Caco-2 (cell line): ENCODE measurements at regions not wholly inside any gene's neighbourhood (a gene's known extent, or its start where the extent isn't known, plus 50 kb on each side); places are given as distances from the start of the nearest gene placed in this dataset.

Experiments used
- BruUV-seq: library from RNA; stranded (reverse); fragments of 400-500 nt; replicated peaks from 2 replicates; lab custom pipeline; 2021; lab: Mats Ljungman, UMichigan
- CTCF ChIA-PET: fragments of 300-600 bp; sonication (Branson Sonifier 250); formaldehyde crosslinking; loops from one replicate; lab custom pipeline; 2022; ENCODE audit warnings: antibody characterized with exemption; lab: Charles Lee
- POLR2A ChIA-PET: fragments of 300-600 bp; sonication (Branson Sonifier 250); formaldehyde crosslinking; loops from one replicate; lab custom pipeline; 2022; ENCODE audit warnings: antibody characterized with exemption; lab: Charles Lee
- DNase-seq, 2 experiments: peaks; one replicate each; pipeline versions ENCODE4 v3.0.0 to v3.0.0-alpha.2; 2020 to 2022
- H3K27me3 ChIP-seq: replicated peaks from 2 replicates; pipeline ENCODE4 v1.6.0; 2011; ENCODE audit warnings: low read length; ENCODE audit not compliant: control insufficient read depth, insufficient read depth
- H3K36me3 ChIP-seq: 2 replicates; pipeline ENCODE4 v1.5.1; 2011; ENCODE audit warnings: low read length; ENCODE audit not compliant: control insufficient read depth, insufficient read depth
- H3K4me1 ChIP-seq: fragments of 250-450 bp; sonication (Bioruptor Pico); 2 replicates; pipeline ENCODE4 v1.5.1; 2020; ENCODE audit warnings: mild to moderate bottlenecking
- H3K4me3 ChIP-seq: 2 replicates; pipeline ENCODE4 v1.5.1; 2011; ENCODE audit warnings: low read depth, mild to moderate bottlenecking, control low read depth, low read length
- H3K9me3 ChIP-seq: fragments of 250-450 bp; sonication (Bioruptor Pico); 2 replicates; pipeline ENCODE4 v1.5.1; 2020; ENCODE audit warnings: mild to moderate bottlenecking, moderate library complexity
- H3K27ac Mint-ChIP-seq: one replicate; pipeline ENCODE4 v1.8.0; 2022; ENCODE audit warnings: mixed read lengths; ENCODE audit not compliant: unreplicated experiment
- H3K27me3 Mint-ChIP-seq: one replicate; pipeline ENCODE4 v1.8.0; 2022; ENCODE audit warnings: mixed read lengths; ENCODE audit not compliant: insufficient read depth, unreplicated experiment
- H3K36me3 Mint-ChIP-seq: one replicate; pipeline ENCODE4 v1.8.0; 2022; ENCODE audit warnings: mild to moderate bottlenecking, mixed read lengths; ENCODE audit not compliant: insufficient read depth, unreplicated experiment
- H3K4me1 Mint-ChIP-seq: one replicate; pipeline ENCODE4 v1.8.0; 2022; ENCODE audit warnings: low read depth, mixed read lengths; ENCODE audit not compliant: unreplicated experiment
- H3K4me3 Mint-ChIP-seq: one replicate; pipeline ENCODE4 v1.8.0; 2022; ENCODE audit warnings: mild to moderate bottlenecking, moderate library complexity, mixed read lengths; ENCODE audit not compliant: unreplicated experiment
- H3K9me3 Mint-ChIP-seq: one replicate; pipeline ENCODE4 v1.8.0; 2022; ENCODE audit warnings: mixed read lengths; ENCODE audit not compliant: unreplicated experiment
- intact Hi-C: fragments of 100-400 bp; cut with micrococcal nuclease; formaldehyde crosslinking; loops from one replicate; pipeline ENCODE4 v1.10.0; 2022; ENCODE audit not compliant: unreplicated experiment
- TF ChIP-seq, protein P1 (sequence below), 2 experiments: fragments of 200-600 bp in 1 of 2; IDR thresholded peaks; 1 replicate in 1 of 2; 2 replicates in 1 of 2; pipeline versions ENCODE4 v1.5.1 to v1.8.0; 2011 to 2022; ENCODE audit warnings: antibody characterized with exemption in 1 of 2, control low read depth in 1 of 2, inconsistent platforms in 1 of 2, low read depth in 1 of 2, low read length in 1 of 2, mild to moderate bottlenecking in 1 of 2, moderate library complexity in 1 of 2; ENCODE audit not compliant: insufficient read depth in 1 of 2, severe bottlenecking in 1 of 2, unreplicated experiment in 1 of 2

DNA sequence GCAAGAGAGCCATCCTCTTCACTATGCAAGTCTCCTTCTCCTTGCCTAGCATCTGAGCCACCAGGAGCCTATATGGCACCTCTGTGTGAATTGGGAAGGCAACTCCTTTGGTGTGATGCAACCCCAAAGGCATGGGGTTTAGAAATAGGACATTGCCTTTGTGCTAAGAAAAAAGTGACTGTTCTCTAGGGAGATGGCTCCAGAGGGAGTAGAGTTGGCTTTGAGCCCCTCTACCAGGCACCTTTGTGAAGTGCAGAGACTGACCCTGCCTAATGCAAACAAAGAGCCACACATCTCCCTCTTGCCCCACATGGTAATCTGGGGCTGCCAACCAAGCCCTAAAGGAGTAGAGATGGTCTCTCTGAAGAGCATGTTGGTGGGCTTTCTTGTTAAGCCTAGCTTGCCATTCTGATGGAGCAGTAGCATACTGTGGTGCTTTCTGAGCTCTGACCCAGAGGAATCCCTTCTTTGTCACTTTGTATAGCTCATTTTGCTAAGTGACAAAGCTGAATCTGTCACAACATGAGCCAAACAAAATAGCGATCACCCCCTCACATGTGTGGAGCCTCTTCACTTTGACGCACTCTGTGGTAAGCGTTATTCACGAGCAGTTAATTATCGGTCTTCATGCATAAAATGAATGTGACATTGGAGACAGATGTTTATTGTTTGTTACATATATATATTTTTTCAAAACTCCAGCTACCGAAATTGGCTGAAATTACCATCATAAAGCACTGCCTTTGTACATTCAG lies 74.4 kb downstream of the RWDD3 start:
- TF ChIP-seq, protein P1, sequence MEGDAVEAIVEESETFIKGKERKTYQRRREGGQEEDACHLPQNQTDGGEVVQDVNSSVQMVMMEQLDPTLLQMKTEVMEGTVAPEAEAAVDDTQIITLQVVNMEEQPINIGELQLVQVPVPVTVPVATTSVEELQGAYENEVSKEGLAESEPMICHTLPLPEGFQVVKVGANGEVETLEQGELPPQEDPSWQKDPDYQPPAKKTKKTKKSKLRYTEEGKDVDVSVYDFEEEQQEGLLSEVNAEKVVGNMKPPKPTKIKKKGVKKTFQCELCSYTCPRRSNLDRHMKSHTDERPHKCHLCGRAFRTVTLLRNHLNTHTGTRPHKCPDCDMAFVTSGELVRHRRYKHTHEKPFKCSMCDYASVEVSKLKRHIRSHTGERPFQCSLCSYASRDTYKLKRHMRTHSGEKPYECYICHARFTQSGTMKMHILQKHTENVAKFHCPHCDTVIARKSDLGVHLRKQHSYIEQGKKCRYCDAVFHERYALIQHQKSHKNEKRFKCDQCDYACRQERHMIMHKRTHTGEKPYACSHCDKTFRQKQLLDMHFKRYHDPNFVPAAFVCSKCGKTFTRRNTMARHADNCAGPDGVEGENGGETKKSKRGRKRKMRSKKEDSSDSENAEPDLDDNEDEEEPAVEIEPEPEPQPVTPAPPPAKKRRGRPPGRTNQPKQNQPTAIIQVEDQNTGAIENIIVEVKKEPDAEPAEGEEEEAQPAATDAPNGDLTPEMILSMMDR (IDR thresholded peaks at IDR 0.05; ENCODE audit: insufficient read depth in 1 of 2, low read depth in 1 of 2, low read length in 1 of 2, severe bottlenecking in 1 of 2, unreplicated experiment in 1 of 2) = no peak
- ChIA-PET POLR2A (no interaction called here), CTCF (no interaction called here)
- no peak overlapping the region for H3K27ac Mint-ChIP-seq
- Histone ChIP-seq H3K4me1 (peaks cover 11% of the 10 kb centered on the region; the same call in 1 of the 2 replicates), H3K36me3 (no peaks in the 10 kb centered on the region), H3K27me3 (no peaks in the 10 kb centered on the region), H3K4me3 (no peak overlapping the region), H3K9me3 (no peaks in the 10 kb centered on the region)
- no peak for DNase-seq
- no TSS peak for BruUV-seq
- no peak overlapping the region for H3K4me3 Mint-ChIP-seq
- H3K36me3 Mint-ChIP-seq = no peaks in the 10 kb centered on the region
- peaks cover 2% of the 10 kb centered on the region for H3K27me3 Mint-ChIP-seq
- peaks cover 10% of the 10 kb centered on the region for H3K4me1 Mint-ChIP-seq
- intact Hi-C loops = loop anchor here (1.0 to 5.0 kb wide), 2 partner anchors 159 to 224 kb away; no protein-coding TSS in a partner anchor
- H3K9me3 Mint-ChIP-seq = no peaks in the 10 kb centered on the region

GRCh38 chr1:95309031-95309471 lies 75.0 kb downstream of the RWDD3 start:
- peaks cover 2% of the 10 kb centered on the region for H3K27me3 Mint-ChIP-seq
- DNase-seq = peak in 1 of 2 experiments; percentile 33
- H3K36me3 ChIP-seq = no peaks in the 10 kb centered on the region
- peaks cover 10% of the 10 kb centered on the region for H3K4me1 Mint-ChIP-seq
- no peak overlapping the region for H3K4me3 Mint-ChIP-seq
- ChIA-PET CTCF (no interaction called here), POLR2A (no interaction called here)
- no TSS peak for BruUV-seq
- no peaks in the 10 kb centered on the region for H3K27me3 ChIP-seq
- no peak overlapping the region for H3K27ac Mint-ChIP-seq
- intact Hi-C loops = loop anchor here (1.0 to 5.0 kb wide), 2 partner anchors 158 to 223 kb away; no protein-coding TSS in a partner anchor
- H3K4me1 ChIP-seq = peaks cover 11% of the 10 kb centered on the region; the same call in 1 of the 2 replicates
- TF ChIP-seq, protein P1 (IDR thresholded peaks at IDR 0.05; ENCODE audit: insufficient read depth in 1 of 2, low read depth in 1 of 2, low read length in 1 of 2, severe bottlenecking in 1 of 2, unreplicated experiment in 1 of 2) = peak; percentile 46 to 71
- no peaks in the 10 kb centered on the region for H3K9me3 ChIP-seq
- no peak overlapping the region for H3K4me3 ChIP-seq
- no peaks in the 10 kb centered on the region for H3K36me3 Mint-ChIP-seq
- no peaks in the 10 kb centered on the region for H3K9me3 Mint-ChIP-seq

- no peaks in the 10 kb centered on the region for H3K9me3 Mint-ChIP-seq
- intact Hi-C loops = no loop called here
- Histone ChIP-seq H3K4me3 (no peak overlapping the region), H3K4me1 (peaks cover 11% of the 10 kb centered on the region; the same call in 1 of the 2 replicates), H3K36me3 (no peaks in the 10 kb centered on the region), H3K9me3 (no peaks in the 10 kb centered on the region), H3K27me3 (no peaks in the 10 kb centered on the region)
- no peak overlapping the region for H3K27ac Mint-ChIP-seq
- H3K4me1 Mint-ChIP-seq = peaks cover 10% of the 10 kb centered on the region
- TF ChIP-seq, protein P1 (IDR thresholded peaks at IDR 0.05; ENCODE audit: insufficient read depth in 1 of 2, low read depth in 1 of 2, low read length in 1 of 2, severe bottlenecking in 1 of 2, unreplicated experiment in 1 of 2) = no peak
- no peak overlapping the region for H3K4me3 Mint-ChIP-seq
- CTCF ChIA-PET = no interaction called here
- H3K27me3 Mint-ChIP-seq = peaks cover 2% of the 10 kb centered on the region
- BruUV-seq = no TSS peak
- H3K36me3 Mint-ChIP-seq = no peaks in the 10 kb centered on the region
- POLR2A ChIA-PET = no interaction called here
- DNase-seq = no peak
These were observed 77.0 kb downstream of the RWDD3 start for GRCh38 chr1:95311014-95311413.
